ENCODE measurements at regions not wholly inside any gene's neighbourhood (a gene's known extent, or its start where the extent isn't known, plus 50 kb on each side); places are given as distances from the start of the nearest gene placed in this dataset.

GRCh38 chr1:79811173-79811572 lies 804.6 kb upstream of the ADGRL4 start:
- Mint-ChIP-seq H3K27ac (no peak overlapping the region), H3K9me3 (peaks cover 13% of the 10 kb centered on the region), H3K36me3 (ENCODE audit: low read depth) (no peaks in the 10 kb centered on the region), H3K4me3 (no peak overlapping the region), H3K27me3 (ENCODE audit: insufficient read depth) (no peaks in the 10 kb centered on the region), H3K4me1 (ENCODE audit: low read depth) (no peaks in the 10 kb centered on the region)
- intact Hi-C loops (cut with micrococcal nuclease): no loop called here
- no peak for DNase-seq (ENCODE audit: low spot score)

GRCh38 chr1:79808816-79809475 lies 802.4 kb upstream of the ADGRL4 start:
- Mint-ChIP-seq H3K9me3 (peaks cover 13% of the 10 kb centered on the region), H3K4me1 (ENCODE audit: low read depth) (no peaks in the 10 kb centered on the region), H3K27ac (no peak overlapping the region), H3K27me3 (ENCODE audit: insufficient read depth) (no peaks in the 10 kb centered on the region), H3K4me3 (no peak overlapping the region), H3K36me3 (ENCODE audit: low read depth) (no peaks in the 10 kb centered on the region)
- intact Hi-C loops (cut with micrococcal nuclease): no loop called here
- DNase-seq (ENCODE audit: low spot score): no peak

GRCh38 chr1:79807816-79808215 lies 801.3 kb upstream of the ADGRL4 start:
- no peaks in the 10 kb centered on the region for H3K27me3 Mint-ChIP-seq (ENCODE audit: insufficient read depth)
- intact Hi-C loops (cut with micrococcal nuclease): no loop called here
- no peak overlapping the region for H3K4me3 Mint-ChIP-seq
- peaks cover 13% of the 10 kb centered on the region for H3K9me3 Mint-ChIP-seq
- H3K36me3 Mint-ChIP-seq (ENCODE audit: low read depth): no peaks in the 10 kb centered on the region
- H3K27ac Mint-ChIP-seq: no peak overlapping the region
- DNase-seq (ENCODE audit: low spot score): no peak
- H3K4me1 Mint-ChIP-seq (ENCODE audit: low read depth): no peaks in the 10 kb centered on the region

- H3K9me3 Mint-ChIP-seq: peaks cover 11% of the 10 kb centered on the region
- DNase-seq (ENCODE audit: low spot score): no peak
- no peak overlapping the region for H3K4me3 Mint-ChIP-seq
- no peaks in the 10 kb centered on the region for H3K27me3 Mint-ChIP-seq (ENCODE audit: insufficient read depth)
- H3K4me1 Mint-ChIP-seq (ENCODE audit: low read depth): no peaks in the 10 kb centered on the region
- H3K36me3 Mint-ChIP-seq (ENCODE audit: low read depth): no peaks in the 10 kb centered on the region
- intact Hi-C loops (cut with micrococcal nuclease): no loop called here
- no peak overlapping the region for H3K27ac Mint-ChIP-seq
Observed at GRCh38 chr1:79797487-79797886, 791.0 kb upstream of the ADGRL4 start.

- intact Hi-C loops (cut with micrococcal nuclease): no loop called here
- Mint-ChIP-seq H3K9me3 (peaks cover 11% of the 10 kb centered on the region), H3K4me1 (ENCODE audit: low read depth) (no peaks in the 10 kb centered on the region), H3K27me3 (ENCODE audit: insufficient read depth) (no peaks in the 10 kb centered on the region), H3K36me3 (ENCODE audit: low read depth) (no peaks in the 10 kb centered on the region), H3K27ac (no peak overlapping the region), H3K4me3 (no peak overlapping the region)
- no peak for DNase-seq (ENCODE audit: low spot score)
Observed at GRCh38 chr1:79796434-79796833, 789.9 kb upstream of the ADGRL4 start.

GRCh38 chr1:79792219-79792930 lies 785.8 kb upstream of the ADGRL4 start:
- Mint-ChIP-seq H3K36me3 (ENCODE audit: low read depth) (no peaks in the 10 kb centered on the region), H3K27ac (no peak overlapping the region), H3K4me1 (ENCODE audit: low read depth) (no peaks in the 10 kb centered on the region), H3K4me3 (no peak overlapping the region), H3K27me3 (ENCODE audit: insufficient read depth) (no peaks in the 10 kb centered on the region), H3K9me3 (peaks cover 11% of the 10 kb centered on the region)
- DNase-seq (ENCODE audit: low spot score): no peak
- intact Hi-C loops (cut with micrococcal nuclease): no loop called here

- Mint-ChIP-seq H3K27me3 (ENCODE audit: insufficient read depth) (no peaks in the 10 kb centered on the region), H3K4me1 (ENCODE audit: low read depth) (no peaks in the 10 kb centered on the region)
Observed at GRCh38 chr1:79791488-79792218, 785.1 kb upstream of the ADGRL4 start.

GRCh38 chr1:79790950-79791349 lies 784.4 kb upstream of the ADGRL4 start:
- peaks cover 15% of the 10 kb centered on the region for H3K9me3 Mint-ChIP-seq
- no peaks in the 10 kb centered on the region for H3K36me3 Mint-ChIP-seq (ENCODE audit: low read depth)
- no peaks in the 10 kb centered on the region for H3K27me3 Mint-ChIP-seq (ENCODE audit: insufficient read depth)
- intact Hi-C loops (cut with micrococcal nuclease): no loop called here
- H3K4me3 Mint-ChIP-seq: no peak overlapping the region
- DNase-seq (ENCODE audit: low spot score): no peak
- no peak overlapping the region for H3K27ac Mint-ChIP-seq
- H3K4me1 Mint-ChIP-seq (ENCODE audit: low read depth): no peaks in the 10 kb centered on the region

More at GRCh38 chr1:79791488-79792218, 785.1 kb upstream of the ADGRL4 start:
- intact Hi-C loops (cut with micrococcal nuclease): no loop called here
- no peak for DNase-seq (ENCODE audit: low spot score)
- Mint-ChIP-seq H3K4me3 (no peak overlapping the region), H3K36me3 (ENCODE audit: low read depth) (no peaks in the 10 kb centered on the region), H3K27ac (no peak overlapping the region), H3K9me3 (peaks cover 12% of the 10 kb centered on the region)

GRCh38 chr1:79787631-79788030 lies 781.1 kb upstream of the ADGRL4 start:
- H3K36me3 Mint-ChIP-seq (ENCODE audit: low read depth): no peaks in the 10 kb centered on the region
- no peaks in the 10 kb centered on the region for H3K27me3 Mint-ChIP-seq (ENCODE audit: insufficient read depth)
- intact Hi-C loops (cut with micrococcal nuclease): no loop called here
- peaks cover 3% of the 10 kb centered on the region for H3K9me3 Mint-ChIP-seq
- no peak overlapping the region for H3K4me3 Mint-ChIP-seq
- no peaks in the 10 kb centered on the region for H3K4me1 Mint-ChIP-seq (ENCODE audit: low read depth)
- H3K27ac Mint-ChIP-seq: no peak overlapping the region
- no peak for DNase-seq (ENCODE audit: low spot score)

- Mint-ChIP-seq H3K27me3 (ENCODE audit: insufficient read depth) (no peaks in the 10 kb centered on the region), H3K4me1 (ENCODE audit: low read depth) (no peaks in the 10 kb centered on the region), H3K27ac (no peak overlapping the region), H3K9me3 (peaks cover 3% of the 10 kb centered on the region), H3K4me3 (no peak overlapping the region), H3K36me3 (ENCODE audit: low read depth) (no peaks in the 10 kb centered on the region)
- intact Hi-C loops (cut with micrococcal nuclease): no loop called here
- no peak for DNase-seq (ENCODE audit: low spot score)
Observed at GRCh38 chr1:79785964-79786363, 779.4 kb upstream of the ADGRL4 start.

GRCh38 chr1:79785561-79785960 lies 779.0 kb upstream of the ADGRL4 start:
- intact Hi-C loops (cut with micrococcal nuclease): no loop called here
- DNase-seq (ENCODE audit: low spot score): no peak
- Mint-ChIP-seq H3K36me3 (ENCODE audit: low read depth) (no peaks in the 10 kb centered on the region), H3K4me3 (no peak overlapping the region), H3K9me3 (peaks cover 3% of the 10 kb centered on the region), H3K4me1 (ENCODE audit: low read depth) (no peaks in the 10 kb centered on the region), H3K27me3 (ENCODE audit: insufficient read depth) (no peaks in the 10 kb centered on the region), H3K27ac (no peak overlapping the region)

GRCh38 chr1:79781261-79781660 lies 774.7 kb upstream of the ADGRL4 start:
- DNase-seq (ENCODE audit: low spot score): no peak
- no peak overlapping the region for H3K4me3 Mint-ChIP-seq
- H3K27me3 Mint-ChIP-seq (ENCODE audit: insufficient read depth): no peaks in the 10 kb centered on the region
- H3K27ac Mint-ChIP-seq: no peak overlapping the region
- intact Hi-C loops (cut with micrococcal nuclease): no loop called here
- H3K9me3 Mint-ChIP-seq: no peaks in the 10 kb centered on the region
- H3K4me1 Mint-ChIP-seq (ENCODE audit: low read depth): no peaks in the 10 kb centered on the region
- no peaks in the 10 kb centered on the region for H3K36me3 Mint-ChIP-seq (ENCODE audit: low read depth)

- Mint-ChIP-seq H3K4me3 (no peak overlapping the region), H3K27ac (no peak overlapping the region), H3K4me1 (ENCODE audit: low read depth) (no peaks in the 10 kb centered on the region), H3K9me3 (no peaks in the 10 kb centered on the region), H3K27me3 (ENCODE audit: insufficient read depth) (no peaks in the 10 kb centered on the region), H3K36me3 (ENCODE audit: low read depth) (no peaks in the 10 kb centered on the region)
- DNase-seq (ENCODE audit: low spot score): no peak
- intact Hi-C loops (cut with micrococcal nuclease): no loop called here
Observed at GRCh38 chr1:79777481-79778219, 771.1 kb upstream of the ADGRL4 start.

All from activated T-helper 1 cell treated with anti-CD3 and anti-CD28 coated beads, Interleukin-12 subunit alpha, Interleukin-12 subunit beta, Interleukin-2, Interleukin-4 antibody, amounts not matched to agents 30 ng/mL and 10 ng/mL and 1 ng/mL, durations not matched to agents 14 hours and 24 hours and 36 hours (primary cell).